Osteoblast (primary cell): ENCODE measurements at regions not wholly inside any gene's neighbourhood (a gene's known extent, or its start where the extent isn't known, plus 50 kb on each side); places are given as distances from the start of the nearest gene placed in this dataset.

ENCODE experiments used
- DNase-seq: peaks from one replicate; pipeline ENCODE4 v3.0.0; 2011; ENCODE audit warnings: low spot score, mixed read lengths; ENCODE audit not compliant: insufficient read length; ENCODE audit errors: missing footprints
- H2AFZ ChIP-seq: 2 replicates; pipeline ENCODE4 v1.6.0; 2011; ENCODE audit warnings: mild to moderate bottlenecking, low read length
- H3K27ac ChIP-seq: 2 replicates; pipeline ENCODE4 v1.5.1; 2011; ENCODE audit warnings: mild to moderate bottlenecking, low read depth, low read length, moderate library complexity
- H3K27me3 ChIP-seq: 2 replicates; pipeline ENCODE4 v1.6.0; 2012; ENCODE audit warnings: mild to moderate bottlenecking, control low read depth, inconsistent platforms, low read length, moderate library complexity; ENCODE audit not compliant: insufficient read depth
- H3K36me3 ChIP-seq: 2 replicates; pipeline ENCODE4 v1.5.1; 2011; ENCODE audit warnings: mild to moderate bottlenecking, low read length, control low read depth, moderate library complexity; ENCODE audit not compliant: insufficient read depth
- H3K4me1 ChIP-seq: 2 replicates; pipeline ENCODE4 v1.5.1; 2011; ENCODE audit warnings: mild to moderate bottlenecking, low read length, control low read depth, moderate library complexity; ENCODE audit not compliant: insufficient read depth
- H3K4me2 ChIP-seq: 2 replicates; pipeline ENCODE4 v1.6.0; 2011; ENCODE audit warnings: mild to moderate bottlenecking, low read length; ENCODE audit not compliant: insufficient read depth
- H3K4me3 ChIP-seq: fragments of 200-600 bp; sonication (generic); 3 replicates; pipeline ENCODE4 v1.5.1; 2012; ENCODE audit warnings: mild to moderate bottlenecking, low read length, inconsistent platforms; ENCODE audit not compliant: insufficient read depth
- H3K79me2 ChIP-seq: 2 replicates; pipeline ENCODE4 v1.6.0; 2012; ENCODE audit warnings: mild to moderate bottlenecking, low read length, control low read depth, inconsistent platforms; ENCODE audit not compliant: insufficient read depth
- H3K9me3 ChIP-seq: 2 replicates; pipeline ENCODE4 v1.5.1; 2011; ENCODE audit warnings: low read depth, low read length, control low read depth
- H4K20me1 ChIP-seq: 2 replicates; pipeline ENCODE4 v1.6.0; 2012; ENCODE audit warnings: mild to moderate bottlenecking, low read length, control low read depth; ENCODE audit not compliant: insufficient read depth
- CTCF ChIP-seq: IDR thresholded peaks from 2 replicates; pipeline ENCODE4 v1.5.1; 2011; ENCODE audit warnings: mild to moderate bottlenecking, low read depth, low read length, moderate library complexity; ENCODE audit errors: extremely low read depth

DNA sequence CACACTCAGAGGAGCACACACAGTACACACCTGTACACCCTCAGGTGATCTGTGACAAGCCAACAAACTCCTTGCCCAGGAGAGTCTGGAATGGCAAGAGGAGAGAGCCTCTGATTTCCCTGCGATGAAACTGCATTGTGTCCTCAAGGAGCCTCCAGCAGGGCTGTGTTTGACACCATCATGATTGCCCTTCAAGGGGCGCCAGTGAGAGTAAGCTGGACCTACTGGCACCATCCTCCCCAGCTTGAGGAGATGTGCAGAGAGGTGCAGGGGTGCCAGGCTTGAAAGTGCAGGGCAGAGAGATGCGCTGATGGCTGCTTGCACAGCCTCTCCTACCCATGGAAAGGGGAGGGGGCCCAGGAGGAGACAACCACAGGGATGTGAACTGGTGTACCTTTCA lies 188.8 kb upstream of the CADM1 start:
- Histone ChIP-seq H3K4me2 (no peak overlapping the region), H3K4me1 (no peaks in the 10 kb centered on the region), H3K27ac (no peak overlapping the region), H4K20me1 (no peaks in the 10 kb centered on the region), H3K36me3 (no peaks in the 10 kb centered on the region), H3K27me3 (no peaks in the 10 kb centered on the region), H3K4me3 (no peak overlapping the region), H3K9me3 (no peaks in the 10 kb centered on the region), H3K79me2 (no peaks in the 10 kb centered on the region), H2AFZ (no peak overlapping the region)
- TF ChIP-seq CTCF: no peak
- DNase-seq: no peak

DNA sequence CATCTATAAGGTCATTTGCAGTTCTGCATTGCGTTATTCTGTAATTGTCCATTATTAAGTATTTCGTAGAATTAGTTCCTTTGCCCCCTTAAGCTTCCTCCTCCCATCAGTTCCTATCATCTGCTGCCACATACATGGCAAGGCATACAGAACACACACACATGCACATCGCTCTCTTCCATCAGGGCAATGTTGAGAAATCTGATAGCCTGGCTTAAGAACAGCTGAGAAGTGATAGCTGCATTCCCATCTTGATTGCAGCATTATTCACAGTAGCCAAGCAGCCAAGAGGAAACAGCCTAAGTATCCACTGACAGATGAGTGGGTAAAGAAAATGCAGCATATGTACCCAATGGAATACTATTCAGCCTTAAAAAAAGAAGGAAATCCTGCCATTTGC lies 186.8 kb upstream of the CADM1 start:
- H3K79me2 ChIP-seq: no peaks in the 10 kb centered on the region
- H4K20me1 ChIP-seq: no peaks in the 10 kb centered on the region
- DNase-seq: no peak
- H3K9me3 ChIP-seq: no peaks in the 10 kb centered on the region
- H2AFZ ChIP-seq: no peak overlapping the region
- no peaks in the 10 kb centered on the region for H3K36me3 ChIP-seq
- no peak for TF ChIP-seq CTCF
- no peak overlapping the region for H3K27ac ChIP-seq
- no peaks in the 10 kb centered on the region for H3K4me1 ChIP-seq
- no peak overlapping the region for H3K4me3 ChIP-seq
- H3K27me3 ChIP-seq: no peaks in the 10 kb centered on the region
- H3K4me2 ChIP-seq: no peak overlapping the region

DNA sequence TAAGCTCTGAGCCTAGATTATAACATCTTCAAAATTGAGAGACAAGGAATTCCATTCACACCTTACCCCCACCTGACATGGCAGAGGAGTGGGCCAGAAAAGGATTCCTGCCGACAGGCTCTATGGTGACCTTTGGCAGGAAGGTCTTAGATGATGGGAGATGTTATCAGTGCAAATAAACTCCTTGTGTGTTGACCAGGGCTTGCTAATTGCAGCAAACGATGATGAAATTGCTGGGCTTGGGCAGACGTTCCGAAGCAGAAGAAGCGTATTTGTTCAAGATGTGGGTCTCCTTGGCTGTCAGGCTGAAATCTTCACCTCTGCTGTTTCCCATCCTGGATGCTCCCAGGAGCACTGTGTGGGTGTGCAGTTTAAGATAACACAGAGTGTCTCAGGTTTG lies 183.7 kb upstream of the CADM1 start:
- H3K27me3 ChIP-seq: no peaks in the 10 kb centered on the region
- DNase-seq: no peak
- no peak overlapping the region for H3K4me2 ChIP-seq
- H4K20me1 ChIP-seq: no peaks in the 10 kb centered on the region
- H3K4me3 ChIP-seq: no peak overlapping the region
- H3K79me2 ChIP-seq: no peaks in the 10 kb centered on the region
- no peak overlapping the region for H2AFZ ChIP-seq
- no peak for TF ChIP-seq CTCF
- no peaks in the 10 kb centered on the region for H3K9me3 ChIP-seq
- H3K27ac ChIP-seq: no peak overlapping the region
- H3K4me1 ChIP-seq: no peaks in the 10 kb centered on the region
- no peaks in the 10 kb centered on the region for H3K36me3 ChIP-seq

- no peak overlapping the region for H3K27ac ChIP-seq
- no peaks in the 10 kb centered on the region for H3K9me3 ChIP-seq
- H4K20me1 ChIP-seq: no peaks in the 10 kb centered on the region
- H2AFZ ChIP-seq: no peak overlapping the region
- H3K4me1 ChIP-seq: no peaks in the 10 kb centered on the region
- no peaks in the 10 kb centered on the region for H3K36me3 ChIP-seq
- no peaks in the 10 kb centered on the region for H3K79me2 ChIP-seq
- H3K4me2 ChIP-seq: no peak overlapping the region
- no peaks in the 10 kb centered on the region for H3K27me3 ChIP-seq
- no peak for TF ChIP-seq CTCF
- H3K4me3 ChIP-seq: no peak overlapping the region
- DNase-seq: no peak
These were observed 180.5 kb upstream of the CADM1 start for GRCh38 chr11:115684699-115685098.
